Body of pancreas (tissue), 4 donors: ENCODE measurements at regions not wholly inside any gene's neighbourhood (a gene's known extent, or its start where the extent isn't known, plus 50 kb on each side); places are given as distances from the start of the nearest gene placed in this dataset.

Experiments
- POLR2A ChIP-seq, 3 donors: fragments of 450-650 bp; IDR thresholded peaks; one replicate each; pipeline ENCODE4 v1.6.1; 2016; ENCODE audit warnings: antibody characterized with exemption in 3 of 3, mild to moderate bottlenecking in 2 of 3
- TF ChIP-seq, protein P1 (sequence below), 7 experiments: fragments of 450-650 bp in 4 of 7; fragments of 200-600 bp in 3 of 7; sonication (generic) in 3 of 7; IDR thresholded peaks; one replicate each; pipeline ENCODE4 v1.5.1; 2016 to 2019; ENCODE audit warnings: antibody characterized with exemption in 7 of 7

DNA sequence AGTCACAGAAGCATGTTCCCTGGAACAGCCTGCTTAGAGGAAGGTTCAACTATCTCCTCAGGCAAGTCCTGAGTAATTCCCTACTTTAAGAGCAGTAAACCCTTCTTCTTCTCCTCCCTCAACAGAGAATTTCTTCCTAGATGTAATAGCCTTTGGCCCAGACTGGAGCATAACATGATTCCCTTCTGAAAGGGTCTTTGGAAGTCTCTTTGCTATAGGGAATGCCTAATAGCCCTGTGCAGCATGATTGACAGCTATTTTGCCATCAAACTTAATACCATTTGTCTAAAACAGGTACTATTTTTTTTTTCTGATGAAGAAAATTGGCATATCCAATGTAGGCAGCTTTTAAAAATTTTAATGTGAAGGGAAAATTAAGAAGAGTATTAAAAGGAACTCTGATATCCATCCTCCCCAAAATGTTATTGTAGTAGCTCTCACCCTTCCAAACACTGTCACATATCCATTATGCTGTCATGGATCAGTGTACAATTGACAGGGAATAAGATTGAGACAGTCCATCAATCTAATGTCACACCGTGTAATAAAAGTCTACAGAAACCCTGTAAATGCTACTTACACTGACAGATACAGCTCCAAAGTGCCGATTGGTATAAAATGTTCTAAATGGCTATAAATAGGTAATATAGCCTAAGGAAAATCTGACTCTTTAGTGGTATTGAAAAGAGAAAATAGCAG is 884.6 kb downstream of the TTLL7 start:
- TF ChIP-seq, protein P1, sequence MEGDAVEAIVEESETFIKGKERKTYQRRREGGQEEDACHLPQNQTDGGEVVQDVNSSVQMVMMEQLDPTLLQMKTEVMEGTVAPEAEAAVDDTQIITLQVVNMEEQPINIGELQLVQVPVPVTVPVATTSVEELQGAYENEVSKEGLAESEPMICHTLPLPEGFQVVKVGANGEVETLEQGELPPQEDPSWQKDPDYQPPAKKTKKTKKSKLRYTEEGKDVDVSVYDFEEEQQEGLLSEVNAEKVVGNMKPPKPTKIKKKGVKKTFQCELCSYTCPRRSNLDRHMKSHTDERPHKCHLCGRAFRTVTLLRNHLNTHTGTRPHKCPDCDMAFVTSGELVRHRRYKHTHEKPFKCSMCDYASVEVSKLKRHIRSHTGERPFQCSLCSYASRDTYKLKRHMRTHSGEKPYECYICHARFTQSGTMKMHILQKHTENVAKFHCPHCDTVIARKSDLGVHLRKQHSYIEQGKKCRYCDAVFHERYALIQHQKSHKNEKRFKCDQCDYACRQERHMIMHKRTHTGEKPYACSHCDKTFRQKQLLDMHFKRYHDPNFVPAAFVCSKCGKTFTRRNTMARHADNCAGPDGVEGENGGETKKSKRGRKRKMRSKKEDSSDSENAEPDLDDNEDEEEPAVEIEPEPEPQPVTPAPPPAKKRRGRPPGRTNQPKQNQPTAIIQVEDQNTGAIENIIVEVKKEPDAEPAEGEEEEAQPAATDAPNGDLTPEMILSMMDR (IDR thresholded peaks at IDR 0.05) = no peak
- no peak for TF ChIP-seq POLR2A (IDR thresholded peaks at IDR 0.05)
